ENCODE measurements at regions not wholly inside any gene's neighbourhood (a gene's known extent, or its start where the extent isn't known, plus 50 kb on each side); places are given as distances from the start of the nearest gene placed in this dataset.

- DNase-seq (ENCODE audit: extremely low read depth, low read depth, low spot score): no peak
These were observed 78.2 kb upstream of the FGGY start for GRCh38 chr1:59218521-59219236.

DNA sequence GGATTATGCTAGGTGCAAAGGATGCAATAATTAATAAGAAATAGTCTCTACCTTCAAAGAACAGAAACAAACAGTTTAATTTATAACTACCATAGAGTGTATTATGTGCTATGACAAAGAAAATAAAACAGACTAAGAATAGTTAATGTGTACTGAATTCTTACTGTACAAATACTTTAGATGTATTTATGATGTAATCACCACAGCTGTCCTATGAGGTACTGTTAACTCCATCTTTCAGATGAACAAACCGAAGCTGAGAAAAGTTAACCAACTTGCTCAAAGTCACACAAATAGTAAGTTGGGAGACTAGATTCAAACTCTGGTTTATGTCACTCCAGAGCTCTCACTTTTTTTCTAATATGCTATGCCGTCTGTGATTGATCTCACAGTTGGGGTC is 77.0 kb upstream of the FGGY start:
- no peak for DNase-seq (ENCODE audit: extremely low read depth, low read depth, low spot score)

- no peak for DNase-seq (ENCODE audit: extremely low read depth, low read depth, low spot score)
These were observed 76.5 kb upstream of the FGGY start for GRCh38 chr1:59220356-59220755.

GRCh38 chr1:59223198-59223597 is 73.7 kb upstream of the FGGY start:
- no peak for DNase-seq (ENCODE audit: extremely low read depth, low read depth, low spot score)

DNA sequence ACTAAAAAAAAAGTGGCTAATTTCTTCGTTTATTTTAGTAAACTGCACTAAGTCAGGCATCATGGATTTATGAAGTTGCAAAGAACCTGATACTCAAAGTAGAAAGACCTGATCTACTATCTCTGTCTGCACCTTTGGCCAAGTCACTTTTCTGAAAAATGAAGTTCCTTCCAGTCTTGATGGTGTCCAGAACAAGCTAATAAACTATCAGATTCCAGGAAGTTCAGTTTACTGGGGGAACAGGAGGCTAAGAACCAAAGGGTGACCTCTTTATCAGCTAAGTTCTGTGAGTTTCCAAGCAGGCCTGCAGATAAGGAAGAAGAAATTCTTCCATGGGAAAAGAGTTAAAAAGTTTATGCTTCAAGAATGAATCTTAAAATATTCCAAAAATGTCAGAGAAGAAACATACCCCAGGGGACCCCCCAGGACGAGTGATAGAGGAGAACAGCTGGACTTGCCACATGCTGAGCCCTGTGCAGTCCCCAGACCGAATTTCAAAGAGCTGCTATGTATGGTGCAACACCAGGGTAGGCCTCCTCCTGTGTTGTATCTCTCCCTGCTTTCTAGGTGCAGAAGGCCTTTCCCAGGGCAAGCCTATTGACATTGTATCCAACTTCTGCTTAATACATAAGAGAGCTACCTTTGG is 72.8 kb upstream of the FGGY start:
- DNase-seq (ENCODE audit: extremely low read depth, low read depth, low spot score): no peak

DNA sequence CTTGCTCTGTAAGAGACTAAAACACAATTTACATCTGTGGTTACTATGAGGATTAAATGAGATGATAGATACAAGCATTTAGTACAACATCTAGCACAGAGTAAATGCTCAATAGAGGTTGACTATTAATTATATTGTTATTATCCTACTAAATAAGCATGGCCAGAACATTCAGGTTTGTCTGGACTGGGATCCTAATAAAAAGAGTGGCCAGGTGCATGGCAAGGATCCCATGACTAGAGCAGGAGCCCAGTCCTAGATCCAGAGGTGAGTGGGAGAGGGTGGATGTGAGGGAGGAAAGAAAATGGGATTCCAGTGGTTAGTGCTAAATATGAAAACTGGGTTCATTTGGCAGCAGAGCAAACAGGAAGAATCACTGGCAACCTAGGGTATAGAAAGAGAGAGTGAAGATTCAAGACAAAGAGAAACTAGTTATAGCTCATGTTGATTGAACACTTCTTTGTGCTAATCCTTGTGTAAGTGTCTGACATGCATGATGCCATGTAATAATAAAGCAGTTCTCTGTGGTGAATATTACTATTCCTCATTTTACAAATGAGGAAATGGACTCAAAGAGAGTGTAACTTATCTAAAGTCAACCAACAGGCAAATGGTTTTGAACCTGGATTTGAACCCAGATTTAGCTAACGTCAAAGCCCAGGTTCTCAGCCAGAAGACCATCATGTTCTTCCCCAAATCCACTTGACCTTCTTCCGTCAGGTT is 71.1 kb upstream of the FGGY start:
- no peak for DNase-seq (ENCODE audit: extremely low read depth, low read depth, low spot score)

DNA sequence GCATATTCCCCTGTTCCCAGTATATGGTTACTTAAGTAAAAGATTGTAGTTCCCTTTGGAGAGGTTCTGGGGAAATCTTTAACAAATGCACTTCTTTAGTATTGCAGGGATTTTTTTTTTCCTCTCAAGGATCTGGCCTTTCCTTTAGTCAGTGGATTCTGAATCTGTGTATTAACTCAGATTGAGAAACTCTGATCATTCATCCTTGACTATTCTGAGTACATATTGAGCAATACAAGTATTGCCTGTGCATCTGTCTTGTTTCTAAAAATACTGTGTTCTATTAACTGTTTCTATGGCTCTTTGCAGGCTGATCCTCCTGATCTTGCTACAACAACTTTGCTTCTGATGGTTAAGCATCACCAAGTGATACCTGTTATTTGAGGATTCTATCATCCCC is 67.8 kb upstream of the FGGY start:
- DNase-seq (ENCODE audit: extremely low read depth, low read depth, low spot score): no peak

DNA sequence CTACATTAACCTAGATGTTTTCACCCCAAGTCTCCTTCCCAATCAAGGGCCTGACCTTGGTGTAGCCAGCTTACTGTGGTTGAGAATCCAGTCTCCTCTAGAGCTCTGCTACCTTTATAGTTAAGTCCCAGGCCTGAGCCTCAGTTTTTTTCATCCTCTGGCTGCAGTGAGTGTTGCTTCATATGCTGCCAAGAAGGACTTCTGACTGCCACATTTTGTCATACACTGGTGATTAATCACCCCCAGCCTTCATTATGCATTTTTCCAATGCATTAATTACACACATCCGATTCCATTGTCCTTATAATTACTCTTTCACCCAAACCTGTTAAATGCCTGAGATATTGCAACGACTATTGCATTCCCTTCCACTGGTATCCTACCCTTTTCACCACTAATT is 66.3 kb upstream of the FGGY start:
- DNase-seq (ENCODE audit: extremely low read depth, low read depth, low spot score): no peak

DNA sequence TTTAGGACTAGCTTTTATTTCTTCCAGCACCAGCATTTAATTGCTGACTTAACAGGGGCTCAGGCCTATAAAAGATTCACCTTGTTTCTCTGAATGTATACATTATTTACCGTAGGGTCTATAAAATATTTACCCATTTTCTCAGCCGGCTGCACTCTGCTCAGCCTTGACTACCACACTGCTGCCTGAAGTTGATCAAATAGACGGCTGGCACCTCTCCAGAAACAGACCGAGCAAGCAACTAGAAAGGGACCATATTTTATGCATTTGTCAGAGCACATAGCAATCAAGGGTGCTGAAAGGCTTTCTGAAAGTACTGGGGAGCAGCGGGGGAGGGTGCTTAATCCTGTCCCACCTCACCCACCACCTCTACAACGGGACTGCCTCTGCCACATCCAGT is 64.7 kb upstream of the FGGY start:
- no peak for DNase-seq (ENCODE audit: extremely low read depth, low read depth, low spot score)

DNA sequence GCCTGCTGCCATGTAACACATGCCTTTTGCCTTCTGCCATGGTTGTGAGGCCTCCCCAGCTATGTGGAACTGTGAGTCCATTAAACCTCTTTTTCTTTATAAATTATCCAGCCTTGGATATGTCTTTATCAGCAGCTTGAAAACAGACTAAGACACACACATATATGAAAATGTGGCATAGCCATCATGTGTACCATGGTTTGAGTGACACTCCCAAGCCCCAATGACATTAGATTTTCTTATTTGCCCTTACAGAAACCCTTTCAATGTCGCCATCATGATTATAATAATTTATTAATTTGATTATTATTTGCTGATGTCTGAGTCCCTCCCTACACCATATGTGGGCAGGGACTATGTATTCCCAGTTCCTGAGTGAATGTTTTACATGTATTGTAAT is 63.5 kb upstream of the FGGY start:
- no peak for DNase-seq (ENCODE audit: extremely low read depth, low read depth, low spot score)

DNA sequence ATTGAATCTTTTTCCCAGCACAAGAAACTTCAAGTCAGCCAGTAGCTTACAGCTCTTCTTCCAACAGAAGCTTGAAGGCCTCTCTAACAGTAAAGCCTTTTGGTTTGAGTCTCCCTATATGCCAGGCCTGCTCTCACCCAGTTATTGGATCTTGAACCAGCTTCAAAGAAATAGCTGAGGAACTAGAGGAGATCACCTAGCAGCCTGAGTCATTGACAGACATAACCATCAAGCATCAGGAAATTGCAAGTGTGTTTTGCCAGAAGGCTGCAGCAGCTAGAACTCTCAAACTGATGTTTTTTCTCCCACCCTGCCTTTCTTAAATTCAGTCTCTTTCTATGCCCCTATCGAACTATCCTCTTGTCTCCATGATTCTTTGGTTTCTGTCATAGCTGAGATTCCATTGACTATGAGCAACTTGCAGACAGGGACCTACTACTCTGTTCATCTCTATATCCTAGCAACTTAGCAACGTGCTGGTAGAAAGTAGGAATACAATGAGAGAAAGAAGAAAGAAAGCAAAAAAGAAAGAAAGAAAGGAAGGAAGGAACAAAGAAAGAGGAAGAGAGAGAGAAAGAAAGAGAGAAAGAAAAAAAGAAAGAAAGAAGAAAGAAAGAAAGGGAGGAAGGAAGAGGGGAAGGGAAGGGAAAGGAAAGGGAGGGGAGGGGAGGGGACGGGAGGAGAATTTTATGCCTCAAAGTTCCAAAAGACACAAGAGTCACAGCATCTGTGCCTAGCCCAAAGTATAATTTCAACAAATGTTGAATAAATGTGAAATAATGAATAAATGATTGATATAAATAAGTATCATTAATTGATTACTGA is 60.0 kb upstream of the FGGY start:
- no peak for DNase-seq (ENCODE audit: extremely low read depth, low read depth, low spot score)

- no peak for DNase-seq (ENCODE audit: extremely low read depth, low read depth, low spot score)
These were observed 59.0 kb upstream of the FGGY start for GRCh38 chr1:59237900-59238299.

GRCh38 chr1:59238333-59238934 is 58.5 kb upstream of the FGGY start:
- DNase-seq (ENCODE audit: extremely low read depth, low read depth, low spot score): no peak

DNA sequence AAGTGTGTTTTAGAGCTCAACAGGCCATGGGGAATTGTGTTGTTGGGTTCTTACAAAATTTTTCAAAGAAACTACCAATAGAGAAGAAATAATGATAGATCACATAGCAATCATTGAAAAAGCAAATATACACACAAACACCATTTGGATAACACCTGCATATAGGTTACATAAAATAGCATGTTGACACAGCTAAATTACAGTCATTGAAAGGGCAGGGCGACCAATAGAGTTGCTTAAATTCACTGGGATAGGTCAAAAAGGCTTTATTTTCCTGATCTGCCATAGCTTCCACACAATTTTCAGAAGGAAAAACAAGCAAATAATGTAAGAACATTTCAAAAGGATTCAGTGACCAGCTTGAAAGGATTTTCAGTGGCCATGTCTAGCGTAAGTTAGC is 57.9 kb upstream of the FGGY start:
- DNase-seq (ENCODE audit: extremely low read depth, low read depth, low spot score): no peak

DNA sequence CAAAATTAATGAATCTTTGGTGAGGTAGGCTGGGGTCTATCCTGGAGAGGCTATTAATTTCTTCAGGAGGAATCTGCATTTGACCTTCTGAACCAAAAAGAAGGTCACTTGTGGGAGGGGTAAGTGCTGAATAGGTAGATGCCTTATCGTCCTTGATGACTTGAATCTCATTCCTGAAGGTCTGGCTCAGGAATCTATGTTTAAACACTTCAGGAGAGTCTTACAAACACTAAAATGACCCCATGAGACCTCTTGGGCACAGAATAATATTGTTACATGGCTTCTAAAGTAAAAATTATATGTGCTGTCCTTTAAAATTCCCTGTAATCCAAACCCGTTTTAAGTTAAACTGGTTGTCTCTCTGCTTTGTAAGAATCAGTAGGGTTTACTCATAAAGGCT is 55.0 kb upstream of the FGGY start:
- no peak for DNase-seq (ENCODE audit: extremely low read depth, low read depth, low spot score)

DNA sequence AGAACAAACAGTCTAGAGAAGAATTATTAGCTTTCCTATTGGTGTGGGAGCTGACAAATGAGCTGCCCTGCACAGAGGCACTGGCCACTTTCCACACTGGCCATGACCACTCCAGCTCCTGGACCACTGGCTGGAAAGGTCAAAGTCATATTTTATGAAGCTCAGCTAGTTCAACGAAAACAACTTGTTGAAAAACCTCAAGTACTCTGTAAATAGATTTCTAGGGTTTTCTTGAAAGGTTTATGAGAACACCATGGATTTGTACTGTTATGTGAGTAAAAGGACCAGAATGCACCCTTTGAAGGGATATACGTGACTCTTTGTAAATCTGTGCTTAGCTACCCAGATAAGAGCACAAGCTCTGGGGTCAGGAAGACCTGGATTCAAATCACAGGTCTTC is 54.5 kb upstream of the FGGY start:
- no peak for DNase-seq (ENCODE audit: extremely low read depth, low read depth, low spot score)

DNA sequence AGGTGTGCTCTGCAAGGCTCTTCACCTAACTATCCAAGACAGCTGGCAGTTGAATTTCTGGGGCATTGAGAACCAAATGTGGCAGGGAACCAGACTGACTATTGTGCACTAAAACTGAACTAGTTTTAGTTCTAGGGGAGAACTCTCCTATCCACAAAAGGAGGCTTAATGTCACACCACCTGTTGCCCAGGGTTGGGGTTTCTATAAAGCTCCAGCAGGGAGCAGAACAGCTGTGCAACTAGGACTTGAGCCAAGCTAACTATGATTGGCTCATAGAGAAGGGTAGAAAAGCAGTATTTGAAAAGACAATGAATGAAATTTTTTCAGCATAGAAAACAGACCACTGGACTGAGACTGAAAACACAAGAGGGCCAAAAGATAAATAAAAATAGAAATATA is 53.3 kb upstream of the FGGY start:
- DNase-seq (ENCODE audit: extremely low read depth, low read depth, low spot score): no peak

DNA sequence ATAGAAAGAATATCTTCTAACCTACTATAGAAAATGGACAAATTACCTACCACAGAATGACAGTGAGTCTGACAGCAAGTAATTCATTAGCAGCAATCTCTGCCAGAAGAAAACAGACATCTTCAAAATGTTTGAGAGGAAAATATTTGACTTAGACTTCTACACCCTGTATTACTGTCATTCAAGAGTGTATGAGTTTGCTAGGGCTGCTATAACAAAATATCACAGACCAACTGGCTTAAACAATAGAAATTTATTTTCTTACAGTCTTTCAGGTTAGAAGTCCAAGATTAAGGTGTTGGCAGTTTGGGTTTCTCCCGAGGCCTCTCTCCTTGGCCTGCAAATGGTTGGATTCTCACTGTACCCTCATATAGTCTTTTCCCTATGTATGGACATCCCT is 52.9 kb upstream of the FGGY start:
- DNase-seq (ENCODE audit: extremely low read depth, low read depth, low spot score): no peak

- no peak for DNase-seq (ENCODE audit: extremely low read depth, low read depth, low spot score)
These were observed 52.0 kb upstream of the FGGY start for GRCh38 chr1:59244891-59245290.
